Body of pancreas (tissue), 4 donors: ENCODE measurements at regions not wholly inside any gene's neighbourhood (a gene's known extent, or its start where the extent isn't known, plus 50 kb on each side); places are given as distances from the start of the nearest gene placed in this dataset.

Experiments used
- CTCF ChIP-seq, 7 experiments: fragments of 450-650 bp in 4 of 7; fragments of 200-600 bp in 3 of 7; sonication (generic) in 3 of 7; IDR thresholded peaks; one replicate each; pipeline ENCODE4 v1.5.1; 2016 to 2019; ENCODE audit warnings: antibody characterized with exemption in 7 of 7
- POLR2A ChIP-seq, 3 donors: fragments of 450-650 bp; IDR thresholded peaks; one replicate each; pipeline ENCODE4 v1.6.1; 2016; ENCODE audit warnings: antibody characterized with exemption in 3 of 3, mild to moderate bottlenecking in 2 of 3

GRCh38 chr6:16965689-16966088 lies 136.2 kb upstream of the STMND1 start:
- no peak for TF ChIP-seq CTCF (IDR thresholded peaks at IDR 0.05)
- no peak for TF ChIP-seq POLR2A (IDR thresholded peaks at IDR 0.05)
